LNCaP clone FGC (cell line): ENCODE measurements at regions not wholly inside any gene's neighbourhood (a gene's known extent, or its start where the extent isn't known, plus 50 kb on each side); places are given as distances from the start of the nearest gene placed in this dataset.

Source experiments
- DNase-seq: peaks from one replicate; pipeline ENCODE4 v3.0.0-alpha.2; 2011; ENCODE audit warnings: low read depth
- H3K4me3 ChIP-seq: 2 replicates; pipeline ENCODE4 v1.5.1; 2011; ENCODE audit warnings: mild to moderate bottlenecking, low read depth, low read length, control low read depth
- TF ChIP-seq, protein P1 (sequence below): IDR thresholded peaks from 2 replicates; pipeline ENCODE4 v1.5.1; 2012; ENCODE audit warnings: mild to moderate bottlenecking; ENCODE audit not compliant: control insufficient read depth, insufficient read depth; ENCODE audit errors: extremely low read depth

DNA sequence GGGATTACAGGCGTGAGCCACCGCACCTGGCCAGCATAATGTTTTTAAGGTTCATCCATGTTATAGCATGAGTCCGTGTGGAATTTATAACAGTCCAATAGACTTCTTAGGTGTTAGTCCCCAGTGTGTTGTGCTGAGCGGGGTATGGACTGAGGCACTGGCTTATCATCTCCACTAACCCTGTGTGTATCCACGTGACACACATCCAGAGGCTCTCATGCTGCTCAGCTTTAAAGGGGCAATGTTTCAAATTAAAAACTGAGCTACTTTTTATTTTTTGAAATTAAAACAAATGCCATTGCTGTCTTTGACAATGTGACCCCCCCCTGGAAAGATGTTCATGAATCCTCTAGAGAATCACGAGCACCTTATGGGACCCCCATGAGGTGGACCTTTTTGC lies 54.3 kb upstream of the TRERF1 start:
- TF ChIP-seq, protein P1, sequence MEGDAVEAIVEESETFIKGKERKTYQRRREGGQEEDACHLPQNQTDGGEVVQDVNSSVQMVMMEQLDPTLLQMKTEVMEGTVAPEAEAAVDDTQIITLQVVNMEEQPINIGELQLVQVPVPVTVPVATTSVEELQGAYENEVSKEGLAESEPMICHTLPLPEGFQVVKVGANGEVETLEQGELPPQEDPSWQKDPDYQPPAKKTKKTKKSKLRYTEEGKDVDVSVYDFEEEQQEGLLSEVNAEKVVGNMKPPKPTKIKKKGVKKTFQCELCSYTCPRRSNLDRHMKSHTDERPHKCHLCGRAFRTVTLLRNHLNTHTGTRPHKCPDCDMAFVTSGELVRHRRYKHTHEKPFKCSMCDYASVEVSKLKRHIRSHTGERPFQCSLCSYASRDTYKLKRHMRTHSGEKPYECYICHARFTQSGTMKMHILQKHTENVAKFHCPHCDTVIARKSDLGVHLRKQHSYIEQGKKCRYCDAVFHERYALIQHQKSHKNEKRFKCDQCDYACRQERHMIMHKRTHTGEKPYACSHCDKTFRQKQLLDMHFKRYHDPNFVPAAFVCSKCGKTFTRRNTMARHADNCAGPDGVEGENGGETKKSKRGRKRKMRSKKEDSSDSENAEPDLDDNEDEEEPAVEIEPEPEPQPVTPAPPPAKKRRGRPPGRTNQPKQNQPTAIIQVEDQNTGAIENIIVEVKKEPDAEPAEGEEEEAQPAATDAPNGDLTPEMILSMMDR: no peak
- no peak overlapping the region for H3K4me3 ChIP-seq
- no peak for DNase-seq

DNA sequence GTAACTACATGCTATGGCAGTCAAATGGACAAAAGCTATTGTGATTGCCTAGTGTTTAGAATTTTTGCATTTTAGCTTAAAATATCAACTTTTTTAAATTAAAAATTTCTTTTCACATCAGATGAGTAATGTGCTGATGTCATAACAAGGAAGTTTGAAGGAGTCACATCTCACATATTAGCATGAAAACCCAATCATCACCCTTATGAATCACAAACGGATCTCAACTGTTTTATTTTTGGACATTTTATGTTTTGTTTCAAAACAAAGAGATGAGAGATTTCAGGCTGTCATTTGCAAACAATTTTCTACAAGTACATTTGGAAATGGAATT lies 53.6 kb upstream of the TRERF1 start:
- TF ChIP-seq, protein P1: no peak
- H3K4me3 ChIP-seq: no peak overlapping the region
- no peak for DNase-seq

DNA sequence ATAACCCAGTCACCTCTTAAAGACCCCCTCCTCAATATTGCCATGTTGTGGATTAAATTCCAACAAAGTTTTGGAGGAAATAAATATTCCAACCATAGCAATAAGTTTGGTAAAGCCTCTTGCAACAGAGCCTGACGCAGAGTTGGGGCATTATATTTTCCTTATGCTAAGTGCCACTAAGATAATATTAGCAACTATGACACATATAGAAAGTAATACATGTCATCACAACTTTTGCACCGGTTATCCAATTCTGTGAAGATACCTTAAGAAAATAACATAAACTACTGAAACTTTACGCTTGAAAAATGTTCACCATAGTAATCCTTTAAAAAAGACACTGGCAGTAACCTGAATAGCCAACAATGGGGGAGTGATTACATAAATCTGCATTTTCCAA lies 52.2 kb upstream of the TRERF1 start:
- DNase-seq: no peak
- H3K4me3 ChIP-seq: no peak overlapping the region
- TF ChIP-seq, protein P1: no peak

DNA sequence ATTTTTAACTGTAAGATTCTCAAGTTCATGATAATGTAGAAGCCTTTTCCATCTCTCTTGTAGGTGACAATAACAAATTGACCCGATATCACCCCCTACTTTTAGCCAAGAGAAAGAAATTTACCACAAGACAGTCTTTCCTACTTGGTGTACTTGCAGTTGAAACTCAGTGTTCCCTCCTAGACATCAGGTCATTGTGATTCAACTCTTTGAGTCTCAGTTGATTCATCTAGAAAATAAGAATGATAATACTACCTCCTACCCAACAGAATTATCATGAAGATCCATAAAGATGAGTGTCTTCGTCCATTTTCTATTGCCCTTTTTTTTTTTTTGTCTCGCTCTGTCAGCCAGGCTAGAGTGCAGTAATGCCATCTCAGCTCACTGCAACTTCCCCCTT lies 51.3 kb upstream of the TRERF1 start:
- H3K4me3 ChIP-seq: no peak overlapping the region
- no peak for DNase-seq
- TF ChIP-seq, protein P1: no peak

DNA sequence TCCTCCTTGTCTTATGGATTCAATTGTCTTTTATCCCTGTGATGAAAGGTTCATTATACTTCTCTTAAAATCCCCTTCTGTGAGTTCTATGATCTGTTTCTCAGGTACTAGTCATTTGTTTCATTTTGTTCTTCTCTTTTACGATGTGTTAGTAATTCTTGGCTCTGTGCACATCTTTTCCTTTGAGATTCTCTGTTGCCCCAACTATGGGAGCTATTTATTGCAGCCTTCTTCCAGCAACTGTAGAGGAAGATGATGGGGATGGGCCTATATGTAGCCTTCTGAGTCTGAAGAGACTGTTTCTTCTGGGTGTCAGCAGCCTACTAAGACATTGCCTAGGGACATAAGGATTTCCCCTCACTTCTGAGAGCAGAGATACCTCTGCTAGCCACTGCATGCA lies 50.4 kb upstream of the TRERF1 start:
- H3K4me3 ChIP-seq: no peak overlapping the region
- DNase-seq: no peak
- TF ChIP-seq, protein P1: no peak
